HG02798 (cell line): ENCODE measurements at regions not wholly inside any gene's neighbourhood (a gene's known extent, or its start where the extent isn't known, plus 50 kb on each side); places are given as distances from the start of the nearest gene placed in this dataset.

Experiments
- ATAC-seq: cut with Tn5 transposase; IDR thresholded peaks from one replicate; pipeline ENCODE4 v1.9.1; 2021; ENCODE audit warnings: mild to moderate bottlenecking; ENCODE audit not compliant: unreplicated experiment, poor library complexity

- no peak for ATAC-seq
Measured at GRCh38 chr13:73220966-73221720, 162.3 kb downstream of the KLF5 start.

- no peak for ATAC-seq
Measured at GRCh38 chr13:73218181-73218580, 159.4 kb downstream of the KLF5 start.

- ATAC-seq: no peak
Measured at GRCh38 chr13:73216381-73216831, 157.6 kb downstream of the KLF5 start.

- no peak for ATAC-seq
Measured at GRCh38 chr13:73215823-73216222, 157.0 kb downstream of the KLF5 start.

GRCh38 chr13:73212482-73212881, 153.7 kb downstream of the KLF5 start:
- no peak for ATAC-seq

GRCh38 chr13:73210218-73210883, 151.5 kb downstream of the KLF5 start:
- no peak for ATAC-seq

- ATAC-seq: no peak
Measured at GRCh38 chr13:73204952-73205351, 146.1 kb downstream of the KLF5 start.

GRCh38 chr13:73201626-73202025, 142.8 kb downstream of the KLF5 start:
- ATAC-seq: no peak

- no peak for ATAC-seq
Measured at GRCh38 chr13:73198991-73199411, 140.2 kb downstream of the KLF5 start.

GRCh38 chr13:73195091-73195490, 136.3 kb downstream of the KLF5 start:
- ATAC-seq: no peak

- no peak for ATAC-seq
Measured at GRCh38 chr13:73194310-73194709, 135.5 kb downstream of the KLF5 start.

GRCh38 chr13:73193554-73193953, 134.7 kb downstream of the KLF5 start:
- no peak for ATAC-seq

- no peak for ATAC-seq
Measured at GRCh38 chr13:73190477-73190876, 131.7 kb downstream of the KLF5 start.

- ATAC-seq: no peak
Measured at GRCh38 chr13:73189776-73190175, 131.0 kb downstream of the KLF5 start.

- no peak for ATAC-seq
Measured at GRCh38 chr13:73189362-73189761, 130.6 kb downstream of the KLF5 start.

- no peak for ATAC-seq
Measured at GRCh38 chr13:73187106-73187505, 128.3 kb downstream of the KLF5 start.

- ATAC-seq: no peak
Measured at GRCh38 chr13:73179650-73180274, 121.0 kb downstream of the KLF5 start.

- no peak for ATAC-seq
Measured at GRCh38 chr13:73177916-73178565, 119.2 kb downstream of the KLF5 start.

GRCh38 chr13:73177017-73177416, 118.2 kb downstream of the KLF5 start:
- no peak for ATAC-seq

- ATAC-seq: no peak
Measured at GRCh38 chr13:73174521-73175010, 115.8 kb downstream of the KLF5 start.
